Inflammatory macrophage treated with lipopolysaccharide for 1 hour (primary cell): ENCODE measurements at regions not wholly inside any gene's neighbourhood (a gene's known extent, or its start where the extent isn't known, plus 50 kb on each side); places are given as distances from the start of the nearest gene placed in this dataset.

ENCODE experiments used
- DNase-seq, 2 donors: peaks; one replicate each; pipeline ENCODE4 v3.0.0-alpha.2; 2020 to 2022

DNA sequence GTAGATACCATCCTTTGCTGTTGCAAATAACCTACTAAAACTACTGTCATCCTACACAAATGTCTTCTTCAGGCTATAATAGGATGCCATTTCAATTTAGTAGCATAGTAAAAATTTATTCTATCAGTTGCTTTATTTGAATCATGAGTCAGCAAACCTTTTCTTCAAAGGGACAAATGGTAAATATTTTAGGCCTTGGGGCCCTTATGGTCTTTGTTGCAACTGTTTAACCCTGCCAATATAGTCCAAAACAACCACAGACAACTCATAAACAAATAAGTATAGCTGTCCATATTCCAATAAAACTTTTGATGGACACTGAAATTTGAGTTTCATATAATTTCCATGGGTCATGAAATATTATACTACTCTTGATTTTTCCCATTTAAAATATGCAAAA lies 54.0 kb upstream of the CCBE1 start:
- DNase-seq, result no peak

DNA sequence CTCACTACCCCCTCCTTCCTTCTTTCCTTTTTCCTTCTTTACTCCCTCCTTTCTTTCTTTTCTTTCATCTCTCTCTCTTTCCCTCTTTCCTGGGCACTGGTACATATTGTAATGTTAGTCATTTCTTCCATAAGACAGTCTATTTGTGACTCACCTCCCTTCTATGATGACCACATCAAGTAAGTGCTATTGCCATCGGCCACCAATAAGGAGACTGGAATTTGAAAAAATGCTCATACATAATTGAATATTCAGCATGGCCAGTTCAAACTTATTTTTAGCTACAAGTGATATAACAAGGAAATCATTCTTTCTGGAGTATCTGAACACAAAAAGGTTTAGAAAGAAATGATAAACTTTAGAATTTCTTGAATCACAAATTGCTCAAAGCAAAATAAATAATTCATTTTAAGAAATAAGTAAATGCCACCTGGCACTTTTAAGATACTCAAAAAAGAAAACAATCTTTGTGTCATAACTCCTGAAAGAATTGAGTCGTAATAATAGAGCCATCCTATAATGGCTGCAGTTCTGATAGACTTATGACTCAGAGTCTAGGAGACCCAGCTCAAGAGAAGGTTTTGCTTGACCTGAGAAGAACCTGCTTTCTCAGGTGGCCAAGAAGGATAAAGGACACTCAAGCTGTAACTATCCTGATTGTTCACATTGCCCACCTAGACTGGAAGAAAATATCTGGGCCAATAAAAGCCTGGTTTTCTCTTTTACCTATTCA lies 51.6 kb upstream of the CCBE1 start:
- no peak for DNase-seq
